NCI-H82 treated with DMSO at 0.1 percent for 48 hours (cell line): ENCODE measurements at regions not wholly inside any gene's neighbourhood (a gene's known extent, or its start where the extent isn't known, plus 50 kb on each side); places are given as distances from the start of the nearest gene placed in this dataset.

Experiments
- DNase-seq: peaks from one replicate; lab custom pipeline; 2025; ENCODE audit not compliant: unreplicated experiment; lab: John Stamatoyannopoulos, UW

DNA sequence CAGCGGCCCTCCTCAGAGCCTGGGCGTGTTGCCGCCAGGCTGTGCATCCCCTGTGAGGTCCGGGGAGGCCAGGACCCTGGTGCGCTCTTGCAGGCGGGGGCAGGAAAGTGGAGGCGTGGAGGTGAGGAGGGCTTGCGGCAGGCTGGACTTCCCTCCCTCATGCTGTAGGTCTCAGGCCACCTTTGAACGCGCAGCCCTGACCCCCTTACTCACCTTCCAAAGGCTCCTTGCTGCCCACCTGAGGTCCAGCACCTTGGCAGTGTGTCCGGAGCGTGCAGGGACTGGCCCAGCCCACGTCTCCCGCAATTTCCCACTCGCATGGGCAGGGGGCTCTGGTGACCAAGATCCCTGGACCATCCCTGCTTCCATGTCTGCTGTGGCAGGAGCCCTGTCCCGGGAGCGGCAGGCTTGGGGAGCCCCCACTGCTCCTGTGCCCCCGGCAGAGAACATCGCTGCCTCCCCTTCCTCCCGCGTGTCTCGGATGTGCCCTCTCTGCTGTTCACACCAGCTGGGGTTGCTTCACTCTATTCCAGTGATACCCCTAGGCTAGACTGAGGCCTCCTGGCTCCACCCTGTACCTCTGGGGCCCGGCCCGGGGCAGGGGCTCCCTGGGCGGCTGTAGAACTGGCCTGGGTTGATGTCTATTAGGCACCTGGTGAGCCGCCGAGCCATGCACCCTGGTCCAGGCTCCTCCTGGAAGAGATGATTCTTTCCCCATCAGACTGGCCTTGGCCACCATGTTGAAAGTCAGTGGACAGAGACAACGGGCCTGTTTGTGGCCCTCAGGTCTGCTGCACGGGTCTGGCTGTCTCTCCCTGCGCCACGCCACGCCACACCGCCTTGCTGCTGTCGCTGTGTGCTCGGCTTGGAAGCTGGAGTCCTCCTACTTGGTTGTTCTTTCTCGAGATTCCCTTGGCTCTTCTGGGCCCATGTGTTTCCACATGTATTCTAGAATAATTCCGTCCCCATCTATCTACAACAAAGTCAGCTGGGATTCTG, 95.4 kb upstream of the ADRA2C start:
- DNase-seq = no peak

DNA sequence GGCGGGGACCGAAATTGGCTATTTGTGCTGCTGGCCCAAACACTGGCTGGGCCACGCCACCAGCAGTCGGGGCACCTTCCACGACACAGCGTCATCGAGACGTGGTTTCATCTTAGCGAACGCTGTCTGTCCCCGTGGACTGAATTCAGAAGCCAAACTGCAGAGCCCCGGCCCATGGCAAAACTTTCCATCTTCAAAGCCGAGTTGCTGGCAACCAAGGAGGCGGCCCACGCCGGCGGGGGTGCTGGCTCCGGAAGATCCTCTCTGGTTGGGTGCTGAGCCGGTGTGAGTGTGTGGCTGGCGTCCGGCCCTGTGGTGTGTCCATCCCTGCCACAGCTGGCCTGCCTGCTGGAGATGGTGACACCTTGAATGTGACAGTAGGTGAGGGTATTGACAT, 96.6 kb upstream of the ADRA2C start:
- no peak for DNase-seq

DNA sequence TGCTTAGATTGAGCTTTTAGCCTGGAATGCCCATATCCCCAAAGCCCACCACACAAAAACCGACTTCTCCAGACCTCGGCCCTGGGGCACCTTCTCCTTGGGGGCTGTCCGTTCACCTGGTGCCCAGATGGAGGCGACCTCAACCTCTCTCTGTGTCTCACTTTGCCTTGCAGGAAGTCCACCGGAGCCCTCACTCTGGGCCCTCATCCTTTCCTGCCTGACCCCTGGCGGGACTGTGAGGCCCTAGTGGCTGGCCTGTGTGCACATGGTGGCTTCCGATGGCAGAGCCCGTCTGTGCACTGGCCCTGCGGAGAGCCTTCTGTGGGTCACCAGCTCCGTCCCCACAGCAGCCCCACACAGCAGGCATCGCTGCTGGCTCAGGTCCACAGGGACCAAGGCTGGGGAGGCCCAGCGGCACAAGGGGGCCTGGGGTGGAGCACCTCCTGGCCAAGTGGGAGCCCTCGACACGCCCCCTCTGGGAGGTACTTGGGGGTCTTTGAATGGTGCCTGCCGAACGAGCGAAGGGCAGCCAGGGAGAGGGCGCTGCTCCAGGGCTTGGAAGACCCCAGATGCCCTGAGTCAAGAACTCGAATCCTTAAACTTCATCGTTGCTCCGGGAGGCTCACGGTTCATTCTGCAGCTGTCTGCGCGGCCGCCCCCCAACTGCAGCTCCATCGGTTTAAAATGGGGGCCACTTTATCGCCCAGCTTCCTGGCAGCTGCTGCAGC, 97.2 kb upstream of the ADRA2C start:
- no peak for DNase-seq

DNA sequence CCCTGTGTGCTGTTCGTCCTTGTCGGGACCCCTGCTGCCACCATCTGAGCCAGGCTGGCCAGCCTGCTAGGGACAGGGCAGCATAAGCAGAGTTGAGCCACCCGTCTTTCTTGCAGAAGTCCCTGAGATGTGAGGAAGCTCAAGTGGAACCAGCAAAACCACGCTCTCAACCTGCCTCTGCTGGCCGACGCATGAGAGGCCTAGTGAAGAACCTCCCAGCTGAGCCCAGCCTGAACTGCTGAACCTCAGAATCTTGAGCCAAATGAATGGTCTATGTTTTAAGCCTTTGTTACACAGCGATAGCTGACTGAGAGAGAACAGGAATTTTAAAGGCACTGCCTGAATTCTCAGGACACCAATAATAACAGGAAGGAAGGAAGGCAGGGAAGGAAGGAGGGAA, 98.9 kb upstream of the ADRA2C start:
- DNase-seq = no peak

DNA sequence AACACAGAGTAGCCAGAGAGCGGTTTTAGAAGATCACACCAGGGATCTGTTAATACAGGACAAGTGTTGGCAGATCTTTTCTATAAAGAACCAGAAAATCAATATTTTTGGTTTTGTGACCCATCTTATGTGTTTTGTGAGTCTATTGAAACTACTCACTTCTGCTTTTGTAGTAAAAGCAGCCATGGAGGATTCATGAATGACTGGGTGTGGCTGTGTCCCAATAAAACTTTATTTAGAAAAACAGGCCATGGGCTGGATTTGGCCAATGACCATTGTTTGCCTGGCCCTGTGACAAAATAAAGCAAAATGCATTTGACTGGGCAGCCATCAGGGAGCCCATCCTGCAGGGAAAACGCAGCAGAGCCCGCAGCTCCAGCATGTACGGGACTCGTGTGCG, 99.9 kb upstream of the ADRA2C start:
- DNase-seq = no peak

DNA sequence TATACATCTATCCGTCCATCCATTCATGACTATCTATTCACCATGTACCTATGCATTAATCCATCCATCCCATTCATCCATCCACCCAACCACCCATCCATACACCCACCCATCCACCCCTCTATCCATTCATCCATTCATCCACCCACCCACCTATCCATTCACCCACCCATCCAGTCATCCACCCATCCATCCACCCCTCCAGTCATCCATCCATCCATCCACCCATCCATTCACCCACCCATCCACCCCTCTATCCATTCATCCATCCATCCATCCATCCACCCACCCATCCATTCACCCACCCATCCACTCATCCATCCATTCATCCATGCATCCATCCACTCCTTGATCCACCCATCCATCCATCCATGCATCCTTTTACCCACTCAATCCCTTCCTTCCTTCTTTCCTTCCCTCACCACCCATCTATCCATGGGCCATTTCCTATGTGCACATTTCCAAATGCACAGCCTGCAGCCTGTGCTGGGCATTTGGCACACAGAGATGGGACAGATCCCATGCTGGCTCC, 100.8 kb upstream of the ADRA2C start:
- no peak for DNase-seq

DNA sequence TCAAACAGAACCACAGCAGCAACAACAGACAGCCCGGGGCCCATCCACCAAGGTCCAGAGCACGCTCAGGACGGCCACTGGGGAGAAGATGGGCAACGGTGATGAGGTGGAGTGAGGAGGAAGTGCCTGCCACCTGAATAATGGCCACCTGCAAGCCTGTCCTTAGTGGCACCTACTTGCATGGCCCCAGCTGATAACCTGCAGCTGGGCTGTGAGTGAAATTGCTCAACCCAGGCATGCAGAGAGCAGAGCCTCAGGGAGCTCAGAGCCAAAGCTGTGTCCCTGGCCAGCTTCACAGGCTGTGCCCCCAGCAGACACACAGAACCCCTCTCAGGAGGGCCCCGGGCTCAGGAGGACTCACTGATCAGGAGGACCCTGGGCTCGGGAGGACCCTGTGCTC, 102.4 kb upstream of the ADRA2C start:
- DNase-seq = no peak

DNA sequence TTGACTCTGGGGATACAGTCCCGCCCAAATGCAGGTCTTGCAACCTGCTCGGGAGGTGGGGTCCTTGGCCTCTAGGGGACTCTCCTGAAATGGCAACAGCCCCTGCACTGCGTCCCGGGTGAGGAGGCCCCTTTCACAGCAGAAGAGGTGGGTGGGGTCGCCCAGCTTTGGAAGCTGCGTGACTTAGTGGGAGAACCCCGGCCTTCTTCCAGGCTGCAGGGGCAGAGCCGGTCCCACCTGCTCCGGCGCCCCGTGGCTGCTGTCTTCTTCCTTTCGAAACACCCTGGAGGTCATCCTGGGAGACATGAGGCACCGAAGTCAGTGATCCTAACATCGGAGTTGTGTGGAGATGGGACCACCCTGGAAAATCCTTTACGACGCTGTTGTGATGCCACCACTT, 103.7 kb upstream of the ADRA2C start:
- no peak for DNase-seq

DNA sequence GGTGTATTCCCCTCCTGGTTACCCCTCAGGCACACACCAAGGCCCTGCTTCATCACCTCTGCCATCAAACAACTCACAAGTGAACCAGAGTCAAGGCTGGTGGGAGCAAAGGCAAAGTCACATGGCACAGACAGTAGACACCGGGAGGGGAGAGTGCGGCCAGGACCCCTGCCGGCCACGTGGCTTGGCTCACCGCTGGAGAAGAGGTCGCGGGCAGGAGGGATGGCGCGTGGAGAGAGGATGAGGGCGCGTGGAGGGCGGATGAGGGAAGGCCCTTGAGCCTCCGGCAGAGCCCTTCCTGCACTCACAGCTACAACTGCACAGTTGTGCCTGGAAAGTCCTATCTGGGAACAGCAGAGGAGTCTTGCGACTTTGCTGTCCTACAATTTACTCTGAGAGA, 104.2 kb upstream of the ADRA2C start:
- DNase-seq = no peak

DNA sequence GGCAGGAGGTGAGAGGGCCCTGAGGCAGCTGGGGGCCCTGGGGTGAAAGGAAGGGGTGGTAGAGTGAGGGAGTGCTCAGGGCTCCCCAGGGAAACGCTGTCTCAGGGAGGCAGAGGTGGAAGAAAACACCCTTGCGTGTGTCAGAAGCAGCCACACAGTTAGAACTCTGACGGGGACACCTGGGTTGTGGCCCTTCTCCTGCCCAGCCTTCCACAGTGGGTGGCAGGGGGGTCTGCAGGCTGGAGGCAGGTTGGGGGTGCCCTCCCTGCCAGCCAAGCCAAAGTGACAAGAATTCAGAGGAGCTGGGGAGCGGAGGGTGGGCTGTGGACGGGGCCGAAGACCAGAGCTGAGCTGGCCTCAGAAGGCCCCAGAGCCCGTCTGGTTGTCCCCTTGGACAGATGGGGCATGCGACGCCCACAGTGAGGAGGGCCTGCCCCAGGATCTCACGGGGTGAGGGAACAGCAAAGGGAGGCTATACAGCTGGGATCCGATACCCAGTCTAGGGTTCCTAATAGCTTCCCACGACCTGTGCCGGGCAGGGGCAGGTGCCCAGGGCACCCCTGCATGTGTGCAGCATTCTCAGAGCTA, 105.2 kb upstream of the ADRA2C start:
- DNase-seq = no peak

DNA sequence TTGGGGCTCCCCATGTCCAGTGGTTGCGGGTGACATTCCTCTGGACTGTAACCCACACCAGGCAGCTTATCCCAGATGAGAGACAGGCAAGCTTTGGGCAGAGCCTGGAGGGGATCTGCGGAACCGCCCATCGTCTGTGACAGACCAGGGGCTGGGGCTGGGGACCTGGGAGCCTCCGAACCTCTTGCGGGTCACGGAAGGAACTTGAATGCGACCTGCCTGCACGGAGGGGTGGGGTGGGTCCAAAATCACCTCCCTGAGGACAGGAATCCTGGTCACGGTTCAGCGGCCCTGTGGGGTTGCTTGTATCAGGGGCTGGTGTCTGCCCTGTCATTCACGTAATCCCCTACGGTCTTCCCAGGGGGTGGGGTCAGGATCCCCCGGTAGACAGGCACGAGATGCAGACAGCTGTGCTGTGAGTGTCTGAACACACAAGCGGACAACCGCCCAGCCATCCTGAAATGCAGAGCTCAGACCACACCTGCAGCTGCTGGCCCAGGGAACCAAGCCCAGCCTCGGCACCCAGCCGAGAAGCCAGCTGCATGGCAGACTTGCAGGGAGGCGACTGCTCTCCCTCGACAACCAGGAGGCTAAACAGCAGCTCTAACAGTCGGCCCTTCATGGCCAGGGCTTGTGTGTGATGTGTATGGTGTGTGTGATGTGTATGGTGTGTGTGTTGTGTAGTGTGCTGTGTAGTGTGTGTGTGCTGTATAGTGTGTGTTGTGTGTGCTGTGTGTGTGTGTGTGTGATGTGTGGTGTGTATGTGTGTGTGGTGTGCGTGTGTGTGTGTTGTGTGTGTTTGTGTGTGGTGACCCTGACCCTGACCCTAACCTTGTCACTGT, 105.9 kb upstream of the ADRA2C start:
- no peak for DNase-seq

DNA sequence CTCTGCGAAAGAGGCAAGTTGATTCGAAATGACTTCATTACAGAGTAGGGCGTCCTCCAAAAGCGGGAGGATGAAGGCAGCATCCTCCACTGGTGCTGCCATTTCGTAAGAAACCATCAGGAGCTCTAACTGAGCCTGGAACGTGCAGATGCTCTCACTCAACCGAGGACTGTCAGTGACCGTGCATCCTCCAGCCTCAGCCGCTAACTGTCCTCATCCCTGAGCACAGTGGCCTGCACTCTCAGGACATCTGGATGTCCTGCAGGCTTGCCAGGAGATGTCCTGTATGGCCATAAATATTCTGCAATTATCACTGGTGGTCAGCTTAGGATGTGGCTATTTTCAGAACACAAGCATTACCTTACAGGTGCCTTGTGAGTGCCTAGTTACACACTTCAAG, 107.1 kb upstream of the ADRA2C start:
- DNase-seq = no peak

DNA sequence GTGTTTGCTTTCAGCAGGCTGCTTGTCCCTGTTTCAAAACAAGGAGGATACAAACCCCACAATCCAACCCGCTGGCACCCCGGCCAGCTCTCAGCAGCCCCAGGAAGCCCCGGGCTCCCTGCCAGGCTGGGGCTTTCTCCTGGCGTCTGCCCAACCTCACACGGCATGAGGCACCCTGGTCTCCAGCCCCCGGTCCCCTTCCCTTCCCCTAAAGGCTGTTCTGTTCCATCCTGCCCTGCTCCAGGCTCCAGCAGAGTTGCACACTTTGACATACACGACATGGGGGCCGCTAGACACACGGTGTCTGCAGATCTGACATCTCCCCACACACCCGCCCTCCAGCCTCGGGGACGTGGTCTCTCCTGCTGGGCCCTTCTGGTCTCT, 107.7 kb upstream of the ADRA2C start:
- no peak for DNase-seq

DNA sequence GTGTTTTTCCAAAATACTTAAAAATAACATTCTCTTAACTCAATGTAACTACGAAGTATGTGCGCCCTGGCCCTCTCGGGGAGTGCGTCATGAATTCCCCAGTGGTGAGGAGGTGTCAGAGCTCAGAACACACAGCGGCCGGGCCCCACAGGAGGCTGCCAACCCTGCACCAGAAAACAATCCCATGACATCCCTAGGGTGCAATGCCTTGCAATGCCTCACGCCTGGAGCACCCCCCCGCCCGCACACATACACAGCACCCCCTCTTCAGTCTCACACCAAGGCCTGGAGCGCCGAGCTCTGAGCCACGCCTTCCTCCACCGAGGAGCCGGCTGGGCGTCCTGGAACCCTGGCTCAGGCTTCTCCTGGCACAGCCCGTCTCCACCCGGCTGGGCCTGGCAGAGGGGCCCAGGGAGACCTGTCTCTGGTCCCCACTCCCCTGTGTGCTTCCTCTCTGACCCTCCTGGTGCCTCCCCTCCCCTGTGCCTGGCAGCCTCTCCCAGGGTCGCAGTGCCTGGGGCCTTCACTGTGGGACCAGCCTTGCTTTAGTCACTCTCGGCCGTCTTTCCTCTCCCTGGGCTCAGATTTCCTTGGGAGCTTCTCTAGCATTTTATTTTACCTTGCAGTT, 108.2 kb upstream of the ADRA2C start:
- no peak for DNase-seq

DNA sequence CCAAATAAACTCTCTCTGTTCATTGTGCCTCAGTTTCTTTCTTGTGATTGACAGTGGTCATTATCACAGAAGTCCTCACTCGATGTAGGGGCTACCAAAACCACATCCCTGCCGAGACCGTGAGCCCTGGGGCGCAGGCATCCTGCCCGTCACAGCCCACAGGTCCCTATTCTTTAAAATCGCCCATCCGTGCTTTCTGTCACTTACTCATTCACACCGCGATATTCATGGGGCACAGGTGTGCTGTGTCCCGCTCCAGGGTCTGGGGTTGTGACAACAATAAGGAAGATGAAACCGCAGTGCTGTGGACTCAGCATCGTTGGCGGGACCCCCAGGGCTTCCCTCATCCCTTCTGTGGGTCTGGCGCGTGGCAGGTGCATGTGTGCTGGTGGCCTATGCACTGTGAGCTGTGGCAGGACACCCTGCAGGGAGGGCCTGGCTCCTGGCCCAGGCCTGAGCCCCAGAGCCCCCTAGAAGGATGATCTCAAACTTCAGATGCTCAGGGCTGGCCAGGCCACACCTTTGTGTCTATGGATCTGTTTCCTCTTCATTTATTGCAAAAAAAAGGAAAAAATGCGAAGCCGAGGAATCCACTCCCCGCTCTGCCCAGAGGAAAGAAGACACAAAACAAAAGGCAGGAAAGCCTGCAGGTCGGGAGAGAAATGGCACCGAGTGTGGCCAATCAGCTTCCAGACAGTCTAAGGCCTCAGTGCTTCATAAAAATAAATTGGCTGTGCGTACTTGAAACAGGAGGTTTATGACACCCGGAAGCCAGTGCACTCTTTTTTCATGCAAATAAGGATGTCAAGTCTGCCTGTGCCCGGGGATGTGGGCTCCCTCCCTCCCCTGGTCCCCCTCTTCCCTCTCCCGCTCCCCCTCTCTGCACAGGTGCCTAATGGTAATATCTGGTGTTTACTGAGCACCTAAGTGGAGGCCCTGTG, 109.5 kb upstream of the ADRA2C start:
- DNase-seq = no peak

DNA sequence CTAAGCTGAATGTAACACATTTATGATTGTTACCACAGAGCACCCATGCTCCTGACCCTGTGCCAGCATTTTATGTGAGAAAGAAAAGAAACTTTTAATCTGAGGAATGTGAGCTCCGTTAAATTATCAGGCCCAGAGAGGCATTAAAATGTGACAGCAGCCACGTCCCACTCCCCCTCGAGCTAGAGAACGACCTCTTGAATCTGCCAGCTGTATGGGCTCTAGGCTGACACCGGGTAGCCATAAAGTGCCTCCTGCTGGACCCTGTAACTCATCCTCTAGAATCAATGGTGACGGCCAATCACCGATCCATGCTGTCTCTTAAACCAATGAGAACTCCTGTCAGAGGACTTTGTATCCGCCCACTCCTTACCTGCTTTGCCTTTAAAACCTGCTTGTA, 110.2 kb upstream of the ADRA2C start:
- DNase-seq = no peak

DNA sequence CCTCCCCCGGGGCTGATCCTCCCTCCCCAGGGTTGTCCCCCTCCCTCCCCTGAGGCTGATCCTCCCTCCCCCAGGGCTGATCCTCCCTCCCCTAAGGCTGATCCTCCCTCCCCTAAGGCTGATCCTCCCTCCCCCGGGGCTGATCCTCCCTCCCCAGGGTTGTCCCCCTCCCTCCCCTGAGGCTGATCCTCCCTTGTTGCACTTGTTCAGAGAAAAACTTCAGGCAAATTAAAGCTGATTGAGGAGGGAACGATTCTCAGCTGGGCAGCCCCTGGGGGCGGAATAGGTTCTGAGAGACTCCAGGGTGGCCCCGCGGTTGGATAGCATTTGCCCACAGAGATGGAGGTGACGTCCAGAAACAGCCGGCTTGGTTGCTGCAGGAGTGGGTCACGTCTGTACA, 110.7 kb upstream of the ADRA2C start:
- no peak for DNase-seq

DNA sequence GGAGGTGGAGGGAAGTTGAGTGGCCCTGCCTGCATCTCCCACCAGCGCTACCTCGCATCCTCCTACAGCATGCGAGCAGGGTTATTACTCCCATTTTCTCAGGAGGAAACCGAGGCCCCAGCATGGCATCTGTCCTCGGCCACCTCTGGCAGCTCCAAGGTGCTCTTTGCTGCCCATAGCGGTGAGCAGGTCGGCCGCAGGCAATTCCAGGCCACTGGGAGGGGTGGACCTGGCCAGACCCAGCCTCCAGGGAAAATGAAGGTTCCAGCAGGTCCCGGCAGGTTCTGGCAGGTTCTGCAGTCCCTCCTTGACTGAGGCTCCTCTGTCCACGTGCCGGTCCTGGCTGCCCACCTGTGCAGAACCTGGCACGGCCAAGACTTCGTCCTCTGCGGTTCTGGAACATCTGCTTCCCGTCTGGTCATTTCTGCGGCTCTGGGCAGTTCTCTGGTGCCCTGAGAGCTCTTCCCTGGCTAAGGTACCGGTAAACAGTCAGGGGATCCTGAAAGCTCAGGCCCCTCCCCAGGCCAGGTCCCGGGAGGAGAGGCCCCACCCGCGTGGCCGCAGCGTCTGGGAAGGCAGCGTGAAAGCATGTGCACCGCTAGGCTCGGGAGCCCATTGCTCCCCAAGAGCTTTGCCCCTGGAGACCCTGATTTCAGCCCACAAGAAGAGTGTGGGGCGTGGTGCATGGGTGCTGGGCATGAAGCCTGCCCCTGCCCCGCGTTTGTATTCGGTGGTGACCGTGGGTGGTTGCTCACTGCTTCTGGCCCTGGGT, 112.0 kb upstream of the ADRA2C start:
- DNase-seq = no peak

DNA sequence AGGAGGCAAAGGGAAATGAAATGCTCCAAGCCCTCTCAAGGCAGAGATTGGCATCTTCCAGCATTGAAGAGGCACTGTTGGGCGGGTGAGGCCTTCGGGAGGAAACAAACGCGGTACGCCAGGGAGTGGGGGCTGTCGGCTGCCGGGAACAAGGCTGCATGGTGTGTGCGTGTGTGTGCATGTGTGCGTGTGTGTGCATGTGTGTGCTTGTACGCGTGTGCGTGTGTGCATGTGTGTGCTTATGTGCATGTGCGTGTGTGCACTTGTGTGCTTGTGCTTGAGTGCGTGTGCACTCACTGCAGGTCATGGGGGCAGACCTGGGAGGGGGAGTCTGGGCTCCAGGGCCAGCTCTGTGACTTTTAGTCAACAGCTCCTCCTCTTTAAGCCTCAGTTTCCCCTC, 113.6 kb upstream of the ADRA2C start:
- DNase-seq = no peak
